H1 (cell line): ENCODE measurements at regions not wholly inside any gene's neighbourhood (a gene's known extent, or its start where the extent isn't known, plus 50 kb on each side); places are given as distances from the start of the nearest gene placed in this dataset.

Source experiments
- CTCF ChIA-PET: fragments of 300-600 bp; sonication (Branson Sonifier 250); formaldehyde crosslinking; loops from one replicate; lab custom pipeline; 2021; ENCODE audit not compliant: partially characterized antibody; lab: Charles Lee
- POLR2A ChIA-PET: fragments of 300-600 bp; sonication (Branson Sonifier 250); formaldehyde crosslinking; loops from one replicate; lab custom pipeline; 2021; ENCODE audit warnings: inconsistent platforms; ENCODE audit not compliant: partially characterized antibody; lab: Charles Lee
- DNase-seq, 2 experiments: peaks; one replicate each; pipeline versions ENCODE4 v3.0.0 to v3.0.0-alpha.2; 2010 to 2022; ENCODE audit warnings: low spot score in 2 of 2, low read depth in 1 of 2, mixed read lengths in 1 of 2
- FAIRE-seq: peaks from 2 replicates; lab custom pipeline; 2011; peaks lifted over from hg19 to GRCh38; lab: Jason Lieb, UNC
- H2AFZ ChIP-seq: 2 replicates; pipeline ENCODE4 v1.8.1; 2012; ENCODE audit warnings: low read length, inconsistent platforms
- H2AK5ac ChIP-seq: 2 replicates; pipeline ENCODE4 v1.6.1; 2013; ENCODE audit warnings: low read depth, low read length
- H2BK120ac ChIP-seq: replicated peaks from 2 replicates; pipeline ENCODE3; 2013; ENCODE audit warnings: low read depth, low read length, inconsistent platforms
- H2BK12ac ChIP-seq: 2 replicates; pipeline ENCODE4 v1.6.1; 2013; ENCODE audit warnings: low read depth, low read length
- H2BK15ac ChIP-seq: 2 replicates; pipeline ENCODE4 v1.6.1; 2013; ENCODE audit warnings: low read length
- H2BK20ac ChIP-seq: 2 replicates; pipeline ENCODE4 v1.6.1; 2013; ENCODE audit warnings: low read length
- H2BK5ac ChIP-seq: 2 replicates; pipeline ENCODE4 v1.6.1; 2013; ENCODE audit warnings: low read depth, low read length
- H3K14ac ChIP-seq: 2 replicates; pipeline ENCODE4 v1.6.1; 2013; ENCODE audit warnings: inconsistent platforms; ENCODE audit not compliant: insufficient read length
- H3K18ac ChIP-seq: 2 replicates; pipeline ENCODE4 v1.6.1; 2013; ENCODE audit warnings: low read length; ENCODE audit errors: extremely low read depth
- H3K23ac ChIP-seq: 2 replicates; pipeline ENCODE4 v1.6.1; 2013; ENCODE audit warnings: inconsistent platforms; ENCODE audit not compliant: insufficient read length
- H3K23me2 ChIP-seq: 2 replicates; pipeline ENCODE4 v1.6.1; 2013; ENCODE audit warnings: low read depth, low read length
- H3K27ac ChIP-seq: 2 replicates; pipeline ENCODE4 v1.6.1; 2011; ENCODE audit warnings: low read depth, low read length, inconsistent platforms
- H3K27me3 ChIP-seq, 4 experiments: replicated peaks in 1 of 4; 1 replicate in 1 of 4; 2 replicates in 3 of 4; pipeline versions ENCODE4 v1.6.1 to v1.8.1; 2011 to 2013; ENCODE audit warnings: low read length in 3 of 4, mild to moderate bottlenecking in 3 of 4, inconsistent platforms in 2 of 4, mixed read lengths in 2 of 4, moderate library complexity in 1 of 4; ENCODE audit not compliant: control insufficient read depth in 3 of 4, insufficient read depth in 3 of 4; ENCODE audit errors: extremely low read depth in 1 of 4
- H3K36me3 ChIP-seq, 4 experiments: 2 replicates each; pipeline versions ENCODE4 v1.6.1 to v1.8.1; 2011 to 2013; ENCODE audit warnings: mild to moderate bottlenecking in 4 of 4, low read length in 3 of 4, moderate library complexity in 2 of 4, control low read depth in 1 of 4, inconsistent platforms in 1 of 4; ENCODE audit not compliant: insufficient read depth in 4 of 4, control insufficient read depth in 2 of 4
- H3K4ac ChIP-seq: replicated peaks from 2 replicates; pipeline ENCODE3; 2013; ENCODE audit warnings: low read length, low read depth, mixed read lengths, inconsistent platforms; ENCODE audit not compliant: insufficient read length
- H3K4me1 ChIP-seq, 4 experiments: replicated peaks in 1 of 4; 1 replicate in 1 of 4; 2 replicates in 3 of 4; pipeline versions ENCODE4 v1.6.1 to v1.8.1; 2011 to 2013; ENCODE audit warnings: low read length in 3 of 4, inconsistent platforms in 2 of 4, mixed read lengths in 1 of 4; ENCODE audit not compliant: insufficient read depth in 4 of 4, control insufficient read depth in 3 of 4
- H3K4me2 ChIP-seq, 2 experiments: 2 replicates each; pipeline versions ENCODE4 v1.6.1 to v1.8.1; 2011 to 2013; ENCODE audit warnings: low read depth in 2 of 2, low read length in 2 of 2, control low read depth in 1 of 2, inconsistent platforms in 1 of 2, mild to moderate bottlenecking in 1 of 2; ENCODE audit not compliant: insufficient read depth in 1 of 2
- H3K4me3 ChIP-seq, 4 experiments: fragments of 200-600, 300-600 bp in 1 of 4; sonication (generic), shearing (Covaris generic), sonication (Bioruptor Twin) in 1 of 4; 2 replicates each; pipeline versions ENCODE4 v1.5.1 to v1.8.1; 2011 to 2016; ENCODE audit warnings: low read length in 4 of 4, low read depth in 3 of 4, control low read depth in 2 of 4, inconsistent platforms in 2 of 4, mild to moderate bottlenecking in 2 of 4, mixed read lengths in 1 of 4, moderate library complexity in 1 of 4; ENCODE audit not compliant: insufficient read depth in 2 of 4; ENCODE audit errors: extremely low read depth in 1 of 4
- H3K56ac ChIP-seq: replicated peaks from 2 replicates; pipeline ENCODE3; 2013; ENCODE audit warnings: low read depth, mild to moderate bottlenecking, mixed read lengths, low read length, inconsistent platforms; ENCODE audit not compliant: insufficient read length
- H3K79me1 ChIP-seq: 2 replicates; pipeline ENCODE4 v1.6.1; 2013; ENCODE audit warnings: low read depth, low read length, control low read depth
- H3K79me2 ChIP-seq, 2 experiments: 2 replicates each; pipeline versions ENCODE4 v1.6.1 to v1.8.1; 2012 to 2013; ENCODE audit warnings: low read length in 2 of 2, mild to moderate bottlenecking in 2 of 2, inconsistent platforms in 1 of 2; ENCODE audit not compliant: insufficient read depth in 2 of 2, control insufficient read depth in 1 of 2
- H3K9ac ChIP-seq, 4 experiments: replicated peaks in 1 of 4; 1 replicate in 1 of 4; 2 replicates in 3 of 4; pipeline versions ENCODE4 v1.6.1 to v1.8.1; 2011 to 2013; ENCODE audit warnings: low read depth in 3 of 4, low read length in 3 of 4, control low read depth in 2 of 4, mild to moderate bottlenecking in 2 of 4, moderate library complexity in 2 of 4, inconsistent platforms in 1 of 4; ENCODE audit errors: extremely low read depth in 1 of 4
- H3K9me3 ChIP-seq, 2 experiments: 2 replicates each; pipeline versions ENCODE4 v1.6.1 to v1.8.1; 2012 to 2013; ENCODE audit warnings: mild to moderate bottlenecking in 2 of 2, moderate library complexity in 2 of 2, control low read depth in 1 of 2, inconsistent platforms in 1 of 2, low read depth in 1 of 2, low read length in 1 of 2, mixed read lengths in 1 of 2; ENCODE audit not compliant: insufficient read depth in 2 of 2
- H4K20me1 ChIP-seq, 2 experiments: replicated peaks in 1 of 2; 2 replicates each; pipeline versions ENCODE3 to v1.8.1; 2011 to 2013; ENCODE audit warnings: inconsistent platforms in 2 of 2, low read length in 2 of 2, mild to moderate bottlenecking in 1 of 2; ENCODE audit not compliant: insufficient read depth in 2 of 2, control insufficient read depth in 1 of 2
- H4K5ac ChIP-seq: 2 replicates; pipeline ENCODE4 v1.6.1; 2013; ENCODE audit warnings: low read length, low read depth, mixed read lengths, inconsistent platforms; ENCODE audit not compliant: insufficient read length
- H4K8ac ChIP-seq: 2 replicates; pipeline ENCODE4 v1.8.0; 2013; ENCODE audit warnings: mild to moderate bottlenecking, moderate library complexity, low read length, inconsistent platforms; ENCODE audit not compliant: insufficient read depth; ENCODE audit errors: extremely low read depth
- H4K91ac ChIP-seq: replicated peaks from 2 replicates; pipeline ENCODE3; 2013; ENCODE audit warnings: low read length, mixed read lengths, inconsistent platforms; ENCODE audit not compliant: insufficient read length
- BACH1 ChIP-seq: IDR thresholded peaks from 2 replicates; pipeline ENCODE4 v1.6.1; 2012; ENCODE audit warnings: low read length, improper control_type of control experiment
- RFX5 ChIP-seq: IDR thresholded peaks from 2 replicates; pipeline ENCODE4 v1.6.1; 2011; ENCODE audit warnings: low read depth, low read length, improper control_type of control experiment, borderline replicate concordance
- TEAD4 ChIP-seq: IDR thresholded peaks from 2 replicates; pipeline ENCODE4 v1.6.1; 2012; ENCODE audit warnings: low read depth, low read length, inconsistent platforms, mixed read lengths

GRCh38 chr4:117376692-117377091 lies 291.3 kb upstream of the TRAM1L1 start:
- H3K79me1 ChIP-seq = no peaks in the 10 kb centered on the region
- H3K9ac ChIP-seq = no peak overlapping the region
- H2AFZ ChIP-seq = no peak overlapping the region
- no peak overlapping the region for H3K27ac ChIP-seq
- H3K4ac ChIP-seq = no peak overlapping the region
- no peak overlapping the region for H2BK120ac ChIP-seq
- H3K27me3 ChIP-seq = no peaks in the 10 kb centered on the region
- no peak overlapping the region for H3K14ac ChIP-seq
- no peak overlapping the region for H3K56ac ChIP-seq
- H2BK20ac ChIP-seq = no peak overlapping the region
- no peak overlapping the region for H2BK12ac ChIP-seq
- no peak overlapping the region for H2BK15ac ChIP-seq
- H3K4me2 ChIP-seq = no peak overlapping the region
- H2AK5ac ChIP-seq = no peak overlapping the region
- H3K23ac ChIP-seq = no peak overlapping the region
- no peak overlapping the region for H4K91ac ChIP-seq
- no peaks in the 10 kb centered on the region for H3K36me3 ChIP-seq
- no peak overlapping the region for H4K5ac ChIP-seq
- no peaks in the 10 kb centered on the region for H4K20me1 ChIP-seq
- FAIRE-seq = no peak
- ChIA-PET POLR2A (no interaction called here), CTCF (no interaction called here)
- no peaks in the 10 kb centered on the region for H3K9me3 ChIP-seq
- DNase-seq = no peak
- no peaks in the 10 kb centered on the region for H3K23me2 ChIP-seq
- no peak overlapping the region for H3K4me3 ChIP-seq
- H3K18ac ChIP-seq = no peak overlapping the region
- no peaks in the 10 kb centered on the region for H3K79me2 ChIP-seq
- no peak overlapping the region for H4K8ac ChIP-seq
- H3K4me1 ChIP-seq = no peaks in the 10 kb centered on the region
- H2BK5ac ChIP-seq = no peak overlapping the region
- no peak for TF ChIP-seq BACH1
- TF ChIP-seq RFX5 = no peak
- no peak for TF ChIP-seq TEAD4
